ENCODE measurements at regions not wholly inside any gene's neighbourhood (a gene's known extent, or its start where the extent isn't known, plus 50 kb on each side); places are given as distances from the start of the nearest gene placed in this dataset.

GRCh38 chr5:67813877-67814539, 401.5 kb upstream of the PIK3R1 start:
- H3K27ac ChIP-seq: peak overlapping the region; percentile 77
- no peak for TF ChIP-seq CTCF (conservative IDR thresholded peaks at IDR 0.05)

- no peak overlapping the region for H3K27ac ChIP-seq
- TF ChIP-seq CTCF (conservative IDR thresholded peaks at IDR 0.05): no peak
These were observed 406.0 kb upstream of the PIK3R1 start for GRCh38 chr5:67809589-67809988.

GRCh38 chr5:67808340-67808739, 407.2 kb upstream of the PIK3R1 start:
- H3K27ac ChIP-seq: no peak overlapping the region
- no peak for TF ChIP-seq CTCF (conservative IDR thresholded peaks at IDR 0.05)

- TF ChIP-seq CTCF (conservative IDR thresholded peaks at IDR 0.05): no peak
- H3K27ac ChIP-seq: no peak overlapping the region
These were observed 408.1 kb upstream of the PIK3R1 start for GRCh38 chr5:67807439-67807888.

- H3K27ac ChIP-seq: no peak overlapping the region
- TF ChIP-seq CTCF (conservative IDR thresholded peaks at IDR 0.05): no peak
These were observed 408.7 kb upstream of the PIK3R1 start for GRCh38 chr5:67806654-67807438.

GRCh38 chr5:67805666-67806348, 409.7 kb upstream of the PIK3R1 start:
- H3K27ac ChIP-seq: no peak overlapping the region

More at GRCh38 chr5:67805666-67806348, 409.7 kb upstream of the PIK3R1 start:
- TF ChIP-seq CTCF (conservative IDR thresholded peaks at IDR 0.05): no peak

All from VCaP (cell line).